Smooth muscle cell (in vitro differentiated cells): ENCODE measurements at regions not wholly inside any gene's neighbourhood (a gene's known extent, or its start where the extent isn't known, plus 50 kb on each side); places are given as distances from the start of the nearest gene placed in this dataset.
A peak's percentile ranks its signal among the peaks of the same experiment; 100 is the strongest.

Experiments
- DNase-seq: peaks from one replicate; lab custom pipeline; 2025; ENCODE audit not compliant: unreplicated experiment; lab: John Stamatoyannopoulos, UW
- H2AFZ ChIP-seq: fragments of 200-600 bp; sonication (generic); 2 replicates; pipeline ENCODE4 v1.6.0; 2016; ENCODE audit warnings: antibody characterized with exemption, low read depth, mild to moderate bottlenecking
- H3F3A ChIP-seq: fragments of 200-600 bp; sonication (generic); 2 replicates; pipeline ENCODE4 v1.6.0; 2017; ENCODE audit warnings: antibody characterized with exemption, low read depth
- H3K27ac ChIP-seq: fragments of 200-600 bp; sonication (generic); 2 replicates; pipeline ENCODE4 v1.5.1; 2016; ENCODE audit warnings: low read depth, mild to moderate bottlenecking
- H3K27me3 ChIP-seq: fragments of 200-600 bp; sonication (generic); 2 replicates; pipeline ENCODE4 v1.6.1; 2016; ENCODE audit warnings: low read depth, mild to moderate bottlenecking
- H3K36me3 ChIP-seq: fragments of 200-600 bp; sonication (generic); 2 replicates; pipeline ENCODE4 v1.5.1; 2016; ENCODE audit warnings: low read depth
- H3K4me1 ChIP-seq: fragments of 200-600 bp; sonication (generic); 2 replicates; pipeline ENCODE4 v1.5.1; 2016; ENCODE audit warnings: low read depth
- H3K4me2 ChIP-seq: fragments of 200-600 bp; sonication (generic); 2 replicates; pipeline ENCODE4 v1.6.0; 2016; ENCODE audit warnings: mild to moderate bottlenecking
- H3K4me3 ChIP-seq: fragments of 200-600 bp; sonication (generic); 2 replicates; pipeline ENCODE4 v1.5.1; 2016; ENCODE audit warnings: mild to moderate bottlenecking
- H3K79me2 ChIP-seq: fragments of 200-600 bp; sonication (generic); 2 replicates; pipeline ENCODE4 v1.6.0; 2016; ENCODE audit warnings: low read depth, mild to moderate bottlenecking
- H3K9ac ChIP-seq: fragments of 200-600 bp; sonication (generic); 2 replicates; pipeline ENCODE4 v1.6.0; 2016; ENCODE audit warnings: low read depth
- H3K9me3 ChIP-seq: fragments of 200-600 bp; sonication (generic); replicated peaks from 2 replicates; pipeline ENCODE4 v1.5.1; 2016; ENCODE audit warnings: low read depth
- H4K20me1 ChIP-seq: fragments of 200-600 bp; sonication (generic); 2 replicates; pipeline ENCODE4 v1.6.0; 2016; ENCODE audit warnings: low read depth
- CTCF ChIP-seq: fragments of 200-600 bp; sonication (generic); IDR thresholded peaks from 2 replicates; pipeline ENCODE4 v1.5.1; 2017; ENCODE audit warnings: borderline replicate concordance, mild to moderate bottlenecking, antibody characterized with exemption; ENCODE audit not compliant: insufficient read depth, poor library complexity, severe bottlenecking
- WGBS: methylation state at CpG from one replicate; pipeline ENCODE4 v1.1.7; 2016; ENCODE audit warnings: low lambda C conversion rate; 5-methylcytosine and 5-hydroxymethylcytosine counted together

GRCh38 chr4:107392380-107392779, 327.7 kb downstream of the PAPSS1 start:
- no peaks in the 10 kb centered on the region for H3K4me1 ChIP-seq
- no peaks in the 10 kb centered on the region for H3K36me3 ChIP-seq
- no peaks in the 10 kb centered on the region for H3F3A ChIP-seq
- no peaks in the 10 kb centered on the region for H3K27me3 ChIP-seq
- no peaks in the 10 kb centered on the region for H3K9me3 ChIP-seq
- TF ChIP-seq CTCF = no peak
- H3K4me2 ChIP-seq = peak overlapping the region; percentile 76
- no peaks in the 10 kb centered on the region for H4K20me1 ChIP-seq
- H3K4me3 ChIP-seq = peak overlapping the region; percentile 27
- H3K79me2 ChIP-seq = no peaks in the 10 kb centered on the region
- no peak for DNase-seq
- WGBS = 90% methylated on average over 3 of the region's 3 CpGs
- peak overlapping the region; percentile 37 for H3K27ac ChIP-seq
- H2AFZ ChIP-seq = peak overlapping the region; percentile 88
- no peak overlapping the region for H3K9ac ChIP-seq

- Histone ChIP-seq H3K36me3 (no peaks in the 10 kb centered on the region), H3K27me3 (no peaks in the 10 kb centered on the region), H3K79me2 (no peaks in the 10 kb centered on the region), H3K4me3 (no peak overlapping the region), H3K4me1 (no peaks in the 10 kb centered on the region), H2AFZ (peak overlapping the region; percentile 88), H3K4me2 (no peak overlapping the region), H3K27ac (no peak overlapping the region), H4K20me1 (no peaks in the 10 kb centered on the region), H3K9ac (no peak overlapping the region), H3K9me3 (no peaks in the 10 kb centered on the region), H3F3A (no peaks in the 10 kb centered on the region)
- TF ChIP-seq CTCF = no peak
- 90% methylated on average over 3 of the region's 3 CpGs for WGBS
- DNase-seq = no peak
Observed at GRCh38 chr4:107391630-107392028, 328.4 kb downstream of the PAPSS1 start.

GRCh38 chr4:107391009-107391629, 328.9 kb downstream of the PAPSS1 start:
- H3K79me2 ChIP-seq = no peaks in the 10 kb centered on the region
- H3K36me3 ChIP-seq = no peaks in the 10 kb centered on the region
- TF ChIP-seq CTCF = no peak
- no peaks in the 10 kb centered on the region for H4K20me1 ChIP-seq
- H3K4me1 ChIP-seq = no peaks in the 10 kb centered on the region
- no peak overlapping the region for H3K4me3 ChIP-seq
- H3K27ac ChIP-seq = no peak overlapping the region
- no peaks in the 10 kb centered on the region for H3K27me3 ChIP-seq
- H3F3A ChIP-seq = no peaks in the 10 kb centered on the region
- no peak overlapping the region for H3K9ac ChIP-seq
- no peak overlapping the region for H3K4me2 ChIP-seq
- DNase-seq = no peak
- 96% methylated on average over 1 of the region's 2 CpGs for WGBS
- no peaks in the 10 kb centered on the region for H3K9me3 ChIP-seq
- H2AFZ ChIP-seq = no peak overlapping the region

GRCh38 chr4:107389965-107390364, 330.1 kb downstream of the PAPSS1 start:
- Histone ChIP-seq H3K27ac (no peak overlapping the region), H3K4me1 (no peaks in the 10 kb centered on the region), H3F3A (no peaks in the 10 kb centered on the region), H3K4me3 (no peak overlapping the region), H3K36me3 (no peaks in the 10 kb centered on the region), H3K4me2 (no peak overlapping the region), H3K9ac (no peak overlapping the region), H3K27me3 (no peaks in the 10 kb centered on the region), H4K20me1 (no peaks in the 10 kb centered on the region), H3K79me2 (no peaks in the 10 kb centered on the region), H2AFZ (peak overlapping the region; percentile 24), H3K9me3 (no peaks in the 10 kb centered on the region)
- no peak for DNase-seq
- TF ChIP-seq CTCF = no peak
